Hindlimb muscle (tissue), 1 donor: ENCODE measurements at regions not wholly inside any gene's neighbourhood (a gene's known extent, or its start where the extent isn't known, plus 50 kb on each side); places are given as distances from the start of the nearest gene placed in this dataset.

Source experiments
- DNase-seq: peaks from one replicate; pipeline ENCODE4 v3.0.0-alpha.2; 2013

DNA sequence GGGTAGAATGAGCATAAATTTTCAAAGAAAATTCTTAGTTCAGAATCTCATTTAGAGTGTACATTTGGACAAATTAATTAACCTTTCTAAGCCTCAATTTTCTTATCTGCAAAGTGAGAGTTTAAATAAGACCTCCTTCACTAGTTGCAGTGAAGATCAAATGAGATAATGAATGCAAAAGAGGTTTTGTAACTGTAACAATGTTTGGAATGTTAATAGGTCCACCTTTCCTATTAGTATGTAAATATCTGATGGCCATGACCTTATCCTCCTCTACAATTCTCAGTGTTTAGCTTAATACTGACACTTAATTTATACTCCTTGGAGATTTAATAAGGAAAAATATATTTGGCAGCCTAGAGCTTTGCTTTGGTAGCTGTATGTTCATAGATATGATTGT, 138.8 kb downstream of the GABRG1 start:
- DNase-seq: no peak

DNA sequence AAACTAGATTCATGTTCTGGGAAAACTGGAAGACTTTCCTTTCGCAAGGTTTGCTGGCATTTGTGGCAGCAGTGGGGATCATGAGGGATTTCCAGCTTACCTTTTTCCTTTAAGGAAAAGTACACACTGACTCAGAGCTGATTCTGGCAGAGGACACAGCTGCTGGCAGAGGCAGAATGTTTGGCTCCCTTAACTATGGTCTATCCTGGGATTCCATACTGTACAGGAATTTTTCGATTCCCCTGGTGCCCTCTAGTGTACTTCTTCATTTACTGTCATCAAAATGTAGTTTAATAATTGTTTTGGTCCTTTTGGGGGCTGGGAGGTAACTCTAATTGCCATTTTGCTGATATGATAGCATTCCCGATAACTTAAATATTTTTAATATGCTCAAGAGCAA, 152.7 kb downstream of the GABRG1 start:
- no peak for DNase-seq

DNA sequence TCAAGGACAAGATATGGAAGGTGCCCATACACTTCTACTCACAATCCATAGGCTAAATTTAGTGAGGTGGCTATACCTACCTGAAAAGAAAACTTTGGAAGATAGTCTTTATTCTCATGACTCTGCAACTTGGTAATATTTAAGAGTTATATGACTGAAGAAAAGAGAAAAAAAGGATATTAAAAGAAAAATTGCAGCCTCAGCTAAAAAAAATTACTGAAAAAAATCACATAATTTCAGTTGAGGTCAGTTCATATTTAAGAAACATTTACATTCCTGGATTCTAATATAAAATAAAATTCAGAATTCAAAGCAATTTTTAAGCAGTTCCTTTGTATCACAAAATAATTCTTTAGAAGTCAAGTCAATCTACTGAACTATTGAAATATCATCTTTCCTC, 166.5 kb downstream of the GABRG1 start:
- no peak for DNase-seq

DNA sequence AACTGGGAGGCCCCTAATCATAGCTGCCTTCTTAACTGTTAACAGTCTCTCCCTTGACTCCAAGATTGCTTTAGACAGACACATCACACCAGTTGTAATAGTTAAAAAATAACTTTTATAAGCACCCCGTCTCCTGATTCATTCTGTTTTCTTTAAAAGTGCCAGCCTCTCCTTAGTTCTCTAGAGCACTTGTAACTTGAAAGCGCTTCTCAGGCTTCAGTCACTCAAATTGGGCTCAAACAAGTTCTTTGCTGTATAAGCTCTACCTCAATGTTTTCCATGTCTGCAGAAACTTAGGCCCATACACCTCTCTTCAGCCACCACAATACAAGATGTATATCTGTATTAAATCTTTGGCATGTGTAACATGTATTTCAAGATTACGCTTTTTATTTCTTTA, 169.6 kb downstream of the GABRG1 start:
- DNase-seq: no peak

DNA sequence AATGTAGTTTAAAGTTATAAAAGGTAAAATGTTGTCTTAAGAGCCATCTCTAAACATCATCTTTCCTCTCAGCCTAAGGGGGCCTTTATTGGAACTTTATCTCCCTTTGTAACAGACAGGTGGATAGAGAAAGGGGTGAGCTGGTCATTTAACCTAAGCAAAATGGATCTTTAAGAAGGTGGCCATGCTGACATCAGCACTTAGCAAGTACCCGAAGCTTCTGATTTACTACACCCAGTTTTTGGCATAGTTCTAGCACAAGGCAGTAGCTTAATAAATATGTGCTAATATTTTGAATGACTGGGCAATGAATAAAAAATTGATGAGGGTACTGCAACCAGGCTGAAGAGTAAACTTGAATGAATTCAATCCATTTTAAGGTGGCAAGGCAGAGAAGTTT, 172.7 kb downstream of the GABRG1 start:
- DNase-seq: no peak

DNA sequence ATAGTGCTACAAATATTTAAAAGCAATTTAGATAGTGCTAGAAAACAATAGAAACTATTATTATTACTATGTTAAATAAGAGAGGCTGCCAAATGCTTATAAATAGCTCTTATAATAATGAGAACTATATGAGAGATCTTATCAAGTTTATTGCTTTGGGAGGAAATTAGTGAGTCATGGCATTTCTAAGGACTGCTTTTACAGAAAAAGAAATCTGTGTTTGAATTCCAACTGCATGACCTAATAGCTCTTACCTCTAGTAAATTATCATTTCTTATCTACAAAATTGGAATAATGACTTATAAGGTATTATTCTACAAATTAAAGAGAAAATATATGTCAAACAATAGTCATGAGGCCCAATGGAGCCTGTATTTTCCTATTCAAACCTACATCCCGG, 177.2 kb downstream of the GABRG1 start:
- no peak for DNase-seq

DNA sequence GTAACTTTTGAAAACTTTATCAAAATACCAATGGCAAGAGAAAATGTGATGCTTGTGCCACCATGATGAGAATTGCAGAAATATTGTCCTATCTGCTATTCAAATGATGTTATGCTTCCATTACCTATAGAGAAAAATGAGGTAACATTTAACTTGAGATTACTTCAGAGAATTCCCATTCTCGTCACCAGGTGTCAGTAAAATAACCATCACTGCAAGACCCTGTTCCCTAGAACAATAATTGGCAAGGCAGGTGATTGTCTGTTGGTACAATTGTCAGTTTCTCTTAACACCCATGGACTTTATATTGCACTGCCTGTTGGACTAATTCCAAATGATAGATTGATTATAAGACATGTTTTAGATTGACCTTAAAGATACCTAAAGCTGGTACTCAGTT, 179.9 kb downstream of the GABRG1 start:
- DNase-seq: no peak

DNA sequence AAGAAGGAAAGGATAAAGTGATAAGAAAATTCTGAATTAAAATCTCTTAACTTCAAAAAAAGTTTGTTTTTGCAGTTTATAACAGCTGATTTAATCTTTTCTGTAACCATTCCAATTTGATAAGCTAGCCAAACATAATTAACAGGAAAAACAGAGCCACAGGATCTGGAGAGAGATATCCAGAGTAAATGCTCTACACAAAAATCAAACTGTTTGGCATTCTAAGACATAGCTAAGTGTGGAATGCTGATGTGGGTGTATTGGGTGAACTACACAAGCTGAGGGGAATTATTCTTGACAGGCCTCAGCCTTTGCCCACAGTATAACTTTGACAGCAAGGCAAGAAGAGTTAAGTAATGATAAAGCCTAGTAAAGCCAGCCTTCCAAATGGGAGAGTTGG, 184.8 kb downstream of the GABRG1 start:
- no peak for DNase-seq

DNA sequence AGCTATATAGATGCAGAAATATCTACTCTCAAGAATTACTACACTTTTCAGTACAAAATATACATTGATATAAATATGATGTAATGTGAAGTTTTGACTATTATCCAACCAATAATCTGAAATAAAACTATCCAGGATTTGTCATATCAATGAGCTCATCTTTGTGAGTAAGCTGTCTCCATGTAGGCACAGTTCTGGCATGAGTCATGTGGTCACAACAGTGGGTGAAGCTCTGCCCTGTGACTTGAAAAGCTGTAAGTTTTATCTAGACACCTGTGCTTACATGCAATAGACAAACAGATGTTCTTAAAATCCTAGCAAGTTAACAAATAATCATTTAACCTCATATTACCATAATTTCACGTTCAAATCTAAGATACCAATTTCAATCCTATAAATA, 192.7 kb downstream of the GABRG1 start:
- DNase-seq: no peak

DNA sequence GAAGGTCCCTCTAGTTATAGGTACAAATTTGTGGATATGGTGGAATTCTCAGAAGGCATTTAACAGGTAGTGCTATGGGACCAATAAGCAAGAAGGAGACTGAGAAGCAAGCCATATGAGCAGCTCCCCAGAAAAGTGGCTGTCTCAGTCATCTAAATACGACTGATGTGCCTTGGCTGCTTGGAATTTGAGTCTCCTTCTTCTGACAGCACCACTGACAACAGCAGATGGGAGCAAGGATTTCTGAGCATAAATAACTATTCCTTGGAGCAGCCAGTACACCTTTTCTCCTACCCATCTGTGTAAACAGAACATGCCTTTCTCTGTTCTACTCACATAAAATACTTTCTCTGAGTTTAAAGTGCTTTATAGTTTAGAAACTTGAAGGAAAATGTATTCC, 196.2 kb downstream of the GABRG1 start:
- DNase-seq: no peak

DNA sequence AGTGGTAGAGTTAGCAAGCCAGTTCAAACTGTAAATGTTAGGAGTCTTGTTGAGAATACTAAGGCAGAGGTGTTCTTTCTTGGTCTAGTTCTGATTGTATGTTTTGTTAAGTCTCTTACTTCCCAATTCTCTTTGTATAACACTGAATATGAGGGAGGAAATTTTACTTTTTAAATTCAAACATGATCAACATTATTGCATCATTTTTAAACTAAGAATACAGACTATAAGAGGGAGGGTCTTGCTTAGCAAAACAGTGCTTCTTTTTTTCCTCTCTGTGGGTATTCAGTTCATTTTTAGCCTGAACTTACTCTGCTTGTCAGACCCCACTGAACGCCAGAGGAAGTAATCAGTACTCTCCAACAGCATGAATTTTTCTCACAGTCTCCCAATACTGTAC, 198.0 kb downstream of the GABRG1 start:
- DNase-seq: no peak

DNA sequence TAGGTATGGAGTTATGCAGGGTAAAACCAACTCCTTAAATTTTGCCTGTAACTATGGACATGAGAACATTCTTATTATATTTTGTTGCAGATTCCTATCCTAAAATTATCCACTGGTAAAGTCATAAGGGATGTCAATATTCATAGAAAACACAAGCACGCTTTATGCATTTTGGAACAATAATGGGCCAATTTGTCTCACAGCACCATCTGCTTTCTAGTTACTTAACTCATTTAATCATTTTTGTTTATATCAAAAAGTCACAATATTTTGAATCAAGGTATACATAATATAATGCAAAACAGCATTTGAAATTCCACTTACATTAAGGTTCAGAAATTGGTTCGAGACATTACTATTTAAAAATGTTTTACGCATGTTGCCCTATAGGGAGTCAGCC, 203.0 kb downstream of the GABRG1 start:
- DNase-seq: no peak

DNA sequence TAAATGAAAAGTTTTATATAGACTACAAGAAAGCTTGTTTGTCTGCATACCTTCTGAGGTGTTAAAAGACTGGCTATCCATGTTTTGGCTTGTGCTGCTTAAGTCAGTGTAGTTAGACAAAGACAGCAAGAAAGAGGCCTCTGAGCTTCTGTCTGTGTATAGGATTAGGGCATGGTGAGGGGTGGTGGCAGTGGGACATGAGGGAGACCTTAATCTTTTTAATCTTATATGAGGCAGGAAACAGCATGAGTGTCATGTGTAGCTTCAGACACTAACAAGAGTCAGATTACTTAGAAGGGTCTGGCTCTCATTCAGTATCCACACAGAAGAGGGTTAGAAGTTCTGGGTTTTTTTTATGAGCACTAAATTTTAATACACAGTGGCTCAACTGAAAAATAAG, 213.3 kb downstream of the GABRG1 start:
- no peak for DNase-seq

DNA sequence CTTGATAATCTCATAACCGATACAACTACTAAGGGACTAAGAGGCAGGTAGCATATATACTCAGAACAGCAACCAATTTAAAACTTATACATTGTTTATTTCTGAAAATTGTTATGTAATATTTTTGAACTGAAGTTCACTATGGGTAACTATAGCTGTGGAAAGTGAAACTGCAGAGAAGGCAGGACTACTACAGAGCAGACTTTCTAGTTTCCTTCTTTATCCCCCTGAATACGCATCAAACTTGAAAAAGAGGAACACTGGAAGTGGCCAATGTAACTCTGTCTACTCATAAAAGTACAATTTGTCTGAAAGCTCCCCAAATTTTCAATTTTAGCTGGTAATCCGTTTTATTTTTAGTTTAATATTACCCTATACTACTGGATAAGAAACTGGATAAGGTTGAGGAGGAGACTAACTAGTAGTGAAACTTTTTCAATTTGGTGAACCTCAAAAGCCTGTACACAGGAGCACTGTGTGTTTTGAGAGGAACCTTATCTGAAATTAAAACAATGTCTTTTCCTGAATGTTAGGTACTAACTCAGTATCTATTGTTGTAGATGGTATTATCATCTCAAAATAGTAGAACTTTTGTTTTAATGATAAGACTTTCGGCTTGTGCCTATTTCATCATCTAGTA, 225.8 kb downstream of the GABRG1 start:
- DNase-seq: no peak

DNA sequence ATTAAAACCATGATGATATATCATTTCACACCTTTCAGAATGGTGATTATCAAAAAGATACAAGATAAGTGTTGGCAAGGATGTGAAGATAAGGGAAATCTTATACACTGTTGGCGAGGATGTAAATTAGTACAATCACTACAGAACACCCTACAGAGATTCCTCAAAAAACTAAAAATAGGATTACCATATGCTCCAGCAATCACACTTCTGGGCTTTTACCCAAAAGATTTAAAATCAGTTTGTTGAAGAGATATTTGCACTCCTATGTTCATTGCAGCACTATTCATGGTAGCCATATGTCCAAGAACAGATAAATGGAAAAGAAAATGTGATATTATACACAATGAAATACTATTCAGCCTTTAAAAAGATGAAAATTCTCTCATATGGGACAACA, 240.4 kb downstream of the GABRG1 start:
- DNase-seq: no peak

DNA sequence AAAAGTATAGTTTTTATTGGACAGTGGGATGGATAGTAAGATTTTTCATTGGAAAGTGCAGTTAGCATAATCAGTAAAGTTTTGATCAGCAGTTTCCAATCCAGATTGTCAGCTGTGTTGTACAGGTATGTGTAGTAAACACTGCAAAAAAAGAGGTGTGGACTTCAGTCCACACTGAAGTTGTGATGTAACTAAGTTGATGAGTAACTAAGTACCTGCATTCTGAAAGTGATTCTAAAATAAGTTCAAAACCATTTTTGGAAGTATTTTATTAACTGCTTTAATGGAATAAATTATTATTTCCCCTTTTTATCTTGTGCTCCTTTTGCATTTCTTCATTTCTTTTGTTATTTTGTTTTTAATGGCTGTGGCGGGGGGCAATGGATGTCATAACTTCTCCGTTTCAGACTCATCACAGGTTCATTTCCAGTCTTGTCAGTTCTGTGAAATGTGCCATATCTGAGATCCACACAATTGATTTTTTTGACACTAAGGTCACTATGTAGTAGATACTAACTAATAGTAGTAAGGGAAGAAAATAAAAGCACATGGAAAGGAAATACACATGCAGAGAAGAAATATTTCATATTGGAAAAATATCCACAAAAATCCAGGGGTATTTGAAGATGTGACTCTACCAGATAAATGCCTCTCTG, 247.5 kb downstream of the GABRG1 start:
- no peak for DNase-seq

DNA sequence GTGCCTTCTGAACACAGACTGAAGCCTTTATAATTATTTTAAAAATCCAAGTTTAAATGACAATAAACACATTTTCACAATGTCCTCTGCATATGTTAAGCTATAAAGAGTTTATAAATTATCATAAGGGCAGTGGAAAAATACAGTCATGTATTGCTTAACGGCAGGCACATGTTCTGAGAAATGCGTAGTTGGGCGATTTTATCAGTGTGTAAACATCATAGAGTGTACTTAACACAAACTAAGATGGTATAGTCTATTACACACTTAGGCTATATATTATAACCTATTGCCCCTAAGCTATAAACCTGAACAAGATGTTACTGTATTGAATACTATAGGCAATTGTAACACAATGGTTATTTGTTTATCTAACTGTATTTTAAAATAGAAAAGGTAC, 254.7 kb downstream of the GABRG1 start:
- no peak for DNase-seq

DNA sequence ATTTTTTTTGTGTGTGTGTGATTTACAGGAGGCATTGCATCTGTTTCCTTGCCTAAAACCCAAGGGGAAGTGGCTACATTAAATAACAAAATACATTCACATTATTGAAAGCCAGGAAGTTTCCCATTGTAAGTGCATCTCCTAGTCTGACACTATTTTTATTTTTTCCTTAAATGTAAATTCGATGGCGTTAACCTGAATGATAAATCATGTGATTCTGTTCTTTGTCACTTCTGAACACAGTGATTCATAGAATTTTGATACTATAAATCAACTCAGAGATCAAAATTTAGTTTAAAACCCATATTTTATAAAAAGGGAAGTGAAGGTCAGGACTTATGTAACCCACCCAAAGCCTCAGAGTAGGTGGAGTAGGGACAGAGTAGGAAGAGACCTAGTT, 258.1 kb downstream of the GABRG1 start:
- DNase-seq: no peak

DNA sequence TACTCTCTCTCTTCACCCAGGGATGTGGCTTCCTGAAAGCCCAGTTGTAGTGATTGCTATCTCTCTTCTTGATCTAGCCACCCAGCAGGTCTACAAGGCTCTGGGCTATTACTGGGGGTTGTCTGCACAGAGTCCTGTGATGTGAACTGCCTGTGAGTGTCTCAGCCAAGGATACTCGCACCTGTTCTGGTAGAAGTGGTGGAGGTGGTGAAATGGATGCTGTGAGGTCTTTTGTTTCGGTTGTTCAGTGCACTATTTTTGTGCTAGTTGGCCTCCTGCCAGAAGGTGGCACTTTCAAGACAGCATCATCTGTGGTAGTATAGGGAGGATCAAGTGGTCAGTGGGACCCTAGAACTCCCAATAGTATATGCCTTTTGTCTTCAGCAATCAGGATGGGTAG, 268.0 kb downstream of the GABRG1 start:
- no peak for DNase-seq

DNA sequence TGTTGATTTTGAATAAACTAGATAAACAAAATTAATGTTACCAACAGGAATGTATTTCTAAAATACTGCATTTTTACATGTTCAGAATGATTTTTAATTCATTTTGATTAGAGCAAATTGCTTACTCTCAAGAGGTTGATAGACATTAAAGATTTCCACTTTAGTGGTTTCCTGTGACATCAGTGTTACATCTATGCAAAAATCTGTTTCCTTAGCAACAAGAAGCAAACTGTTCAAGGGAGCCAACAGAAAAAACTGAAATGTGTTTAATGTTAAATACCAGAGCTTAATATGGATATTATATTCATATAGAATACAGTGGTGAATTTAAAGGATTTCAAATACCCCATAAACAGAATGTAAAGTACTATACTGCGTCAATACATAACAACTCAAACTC, 277.8 kb downstream of the GABRG1 start:
- no peak for DNase-seq

DNA sequence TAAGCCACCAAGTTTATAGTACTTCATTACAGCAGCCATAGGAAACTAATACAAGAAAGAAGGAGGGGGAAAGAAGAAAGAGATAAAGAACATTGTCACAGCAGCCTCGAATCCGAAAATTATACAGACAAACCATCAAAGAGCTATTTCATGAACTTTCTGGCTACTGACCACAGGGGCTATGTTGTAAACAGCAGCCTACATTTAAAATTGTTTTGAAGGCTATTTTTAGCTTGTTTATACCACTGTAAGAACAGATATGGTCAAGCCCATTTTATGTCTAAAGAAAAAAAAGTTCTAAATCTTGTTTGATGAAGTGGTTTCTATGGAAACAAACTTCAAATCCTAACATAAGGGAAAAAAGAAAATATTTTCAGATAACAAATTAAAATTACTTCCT, 282.1 kb downstream of the GABRG1 start:
- no peak for DNase-seq

DNA sequence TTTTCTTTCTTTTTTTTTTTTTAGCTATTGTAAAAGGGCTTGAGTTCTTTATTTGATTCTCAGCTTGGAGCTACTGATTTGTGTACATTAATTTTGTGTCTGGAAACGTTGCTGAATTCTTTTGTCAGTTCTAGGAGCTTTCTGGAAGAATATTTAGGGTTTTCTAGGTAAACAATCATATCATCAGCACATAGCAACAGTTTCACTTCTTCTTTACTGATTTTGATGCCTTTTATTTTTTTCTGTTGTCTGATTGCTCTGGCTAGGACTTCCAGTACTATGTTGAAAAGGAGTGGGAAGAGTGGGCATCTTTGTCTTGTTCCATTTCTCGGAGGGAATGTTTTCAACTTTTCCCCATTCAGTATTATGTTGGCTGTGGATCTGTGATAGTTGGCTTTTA, 292.2 kb downstream of the GABRG1 start:
- DNase-seq: no peak

DNA sequence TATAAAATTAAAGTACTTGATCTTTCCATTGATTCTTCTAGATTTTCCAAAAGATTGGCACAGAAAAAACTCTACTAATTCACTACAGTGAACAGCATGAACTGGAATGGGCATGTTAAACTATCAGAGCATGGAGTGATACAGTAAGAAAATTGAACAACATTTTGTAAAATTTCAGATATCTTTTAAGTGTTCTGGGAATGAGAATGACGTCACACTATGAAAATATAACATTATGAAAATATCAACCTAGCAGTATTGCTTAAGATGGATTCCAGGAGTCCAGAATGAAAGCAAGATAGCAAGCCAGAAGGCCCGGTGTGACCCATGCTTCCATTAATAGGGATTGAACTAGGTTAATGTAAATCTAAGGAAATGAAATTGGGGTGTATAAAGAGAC, 319.9 kb downstream of the GABRG1 start:
- no peak for DNase-seq

DNA sequence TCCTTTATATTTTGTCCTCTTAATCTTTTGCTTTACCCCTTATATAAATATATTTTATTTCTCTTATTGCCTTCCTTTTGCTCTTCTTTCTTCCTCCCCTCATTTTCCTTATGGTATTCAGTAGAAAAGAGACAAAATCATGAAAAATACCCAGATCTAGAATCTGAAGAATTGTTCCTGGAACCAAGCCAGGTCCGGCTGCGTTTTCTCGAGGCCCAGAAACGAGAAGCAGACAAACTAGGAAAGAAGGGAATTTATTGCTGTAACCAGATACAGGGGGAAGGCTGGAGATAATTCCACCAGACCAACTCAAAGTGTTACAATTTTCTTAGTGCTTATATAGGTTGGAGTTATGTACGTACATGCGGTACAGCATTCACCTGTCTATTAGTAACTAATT, 328.7 kb downstream of the GABRG1 start:
- DNase-seq: peak; percentile 3

DNA sequence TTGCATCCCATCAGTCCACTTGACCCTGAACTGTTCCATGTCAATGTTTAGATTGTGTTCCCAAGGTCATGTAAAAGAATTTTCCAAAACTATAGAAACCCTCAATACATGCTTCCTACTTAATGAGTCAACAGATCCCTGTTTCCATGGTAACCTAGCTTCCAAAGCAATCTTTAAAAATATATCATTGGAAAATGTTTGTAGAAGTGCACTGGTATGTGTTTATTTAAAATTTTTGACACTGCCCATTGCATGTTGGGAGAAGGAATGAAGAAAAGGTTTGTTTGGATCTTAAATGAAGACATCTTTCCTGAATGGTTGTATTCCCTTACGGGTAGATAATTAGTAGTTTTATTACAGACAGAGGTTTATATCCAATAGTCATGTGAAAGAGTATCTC, 345.3 kb downstream of the GABRG1 start:
- no peak for DNase-seq
